PC-3 (cell line): ENCODE measurements at regions not wholly inside any gene's neighbourhood (a gene's known extent, or its start where the extent isn't known, plus 50 kb on each side); places are given as distances from the start of the nearest gene placed in this dataset.

Experiments used
- CTCF ChIP-seq: fragments of 300-600 bp; sonication (generic); conservative IDR thresholded peaks from 2 replicates; pipeline ENCODE4 v1.5.1; 2017; ENCODE audit warnings: antibody characterized with exemption, low read depth, mild to moderate bottlenecking, low read length
- EZH2 ChIP-seq: fragments of 300-600 bp; sonication (generic); IDR thresholded peaks from one replicate; pipeline ENCODE4 v1.6.1; 2017; ENCODE audit warnings: antibody characterized with exemption, mild to moderate bottlenecking, low read length; ENCODE audit not compliant: unreplicated experiment
- EZH2phosphoT487 ChIP-seq: fragments of 300-600 bp; sonication (generic); IDR thresholded peaks from 2 replicates; pipeline ENCODE4 v1.6.1; 2018; ENCODE audit warnings: mild to moderate bottlenecking, antibody characterized with exemption, low read length, borderline replicate concordance

GRCh38 chr3:144470666-144471065, 499.0 kb downstream of the DIPK2A start:
- TF ChIP-seq CTCF (no peak), EZH2 (no peak), EZH2phosphoT487 (no peak)
